Ectodermal cell (in vitro differentiated cells): ENCODE measurements at regions not wholly inside any gene's neighbourhood (a gene's known extent, or its start where the extent isn't known, plus 50 kb on each side); places are given as distances from the start of the nearest gene placed in this dataset.

ENCODE experiments used
- H3K27ac ChIP-seq: 2 replicates; pipeline ENCODE4 v1.7.0; 2013; ENCODE audit warnings: mild to moderate bottlenecking, low read depth, low read length; ENCODE audit not compliant: insufficient read depth, poor library complexity, severe bottlenecking
- H3K27me3 ChIP-seq: 2 replicates; pipeline ENCODE4 v1.7.0; 2013; ENCODE audit warnings: mild to moderate bottlenecking, low read length; ENCODE audit not compliant: insufficient read depth, control insufficient read depth, poor library complexity, severe bottlenecking
- H3K36me3 ChIP-seq: one replicate; pipeline ENCODE4 v1.7.0; 2013; ENCODE audit warnings: low read length; ENCODE audit not compliant: control insufficient read depth, insufficient read depth
- H3K4me1 ChIP-seq: one replicate; pipeline ENCODE4 v1.7.0; 2013; ENCODE audit warnings: low read length; ENCODE audit not compliant: control insufficient read depth, insufficient read depth
- H3K4me3 ChIP-seq: 2 replicates; pipeline ENCODE4 v1.7.0; 2013; ENCODE audit warnings: low read depth, low read length, control low read depth; ENCODE audit not compliant: insufficient read depth
- H3K9me3 ChIP-seq: 2 replicates; pipeline ENCODE4 v1.7.0; 2013; ENCODE audit warnings: mild to moderate bottlenecking, low read length, moderate library complexity; ENCODE audit not compliant: control insufficient read depth
- WGBS, 2 experiments: methylation state at CpG; one replicate each; pipeline ENCODE4 v1.1.7; 2013; ENCODE audit warnings: missing lambda C conversion rate in 2 of 2; 5-methylcytosine and 5-hydroxymethylcytosine counted together

DNA sequence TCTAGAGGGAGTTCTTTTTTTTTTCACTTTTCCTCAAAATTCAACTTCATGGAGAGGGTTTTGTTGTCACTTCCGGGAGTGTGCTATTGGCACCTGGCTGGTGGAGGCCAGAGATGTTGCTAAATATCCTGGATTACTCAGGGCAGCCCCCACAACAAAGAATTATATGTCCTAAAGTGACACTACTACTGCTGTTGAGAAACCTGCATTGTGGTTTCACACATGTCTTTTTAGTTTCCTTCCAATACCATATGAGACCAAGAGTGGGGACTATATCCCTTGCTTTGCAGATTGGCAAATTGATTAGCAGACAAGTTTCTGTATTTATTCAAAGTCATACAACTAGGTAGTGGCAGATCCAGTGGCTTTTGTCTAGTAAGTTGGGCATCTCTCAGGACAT, 826.8 kb downstream of the TRIB2 start:
- WGBS, 2 experiments, result 82 to 94% methylated on average over 1 of the region's 1 CpG
- no peaks in the 10 kb centered on the region for H3K9me3 ChIP-seq
- no peaks in the 10 kb centered on the region for H3K36me3 ChIP-seq

DNA sequence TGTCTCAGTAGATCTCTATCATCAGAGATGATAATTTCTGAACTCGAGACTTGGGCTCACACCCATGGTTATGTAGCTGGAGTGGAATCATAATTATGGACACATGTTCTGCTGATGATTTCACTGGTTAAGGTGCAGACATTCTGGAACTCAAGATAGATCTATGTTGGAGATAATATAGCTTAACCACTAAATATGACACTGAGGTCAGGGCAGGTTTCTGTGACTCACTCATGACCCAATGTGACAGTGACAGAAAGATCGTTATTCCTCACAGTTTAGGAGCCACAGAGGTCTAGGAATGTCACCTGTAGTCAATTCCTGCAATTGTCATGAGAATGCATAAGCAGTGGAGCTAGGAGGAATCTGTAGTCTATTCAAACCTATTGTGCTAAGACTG, 828.6 kb downstream of the TRIB2 start:
- Histone ChIP-seq H3K9me3 (no peaks in the 10 kb centered on the region), H3K36me3 (no peaks in the 10 kb centered on the region), H3K4me3 (no peak overlapping the region), H3K27ac (no peak overlapping the region), H3K4me1 (no peaks in the 10 kb centered on the region), H3K27me3 (no peaks in the 10 kb centered on the region)
- WGBS, 2 experiments, result 49 to 50% methylated on average over 2 of the region's 2 CpGs

More for the DNA sequence above, 826.8 kb downstream of the TRIB2 start:
- no peak overlapping the region for H3K27ac ChIP-seq
- no peaks in the 10 kb centered on the region for H3K27me3 ChIP-seq
- no peaks in the 10 kb centered on the region for H3K4me1 ChIP-seq
- H3K4me3 ChIP-seq, result no peak overlapping the region

DNA sequence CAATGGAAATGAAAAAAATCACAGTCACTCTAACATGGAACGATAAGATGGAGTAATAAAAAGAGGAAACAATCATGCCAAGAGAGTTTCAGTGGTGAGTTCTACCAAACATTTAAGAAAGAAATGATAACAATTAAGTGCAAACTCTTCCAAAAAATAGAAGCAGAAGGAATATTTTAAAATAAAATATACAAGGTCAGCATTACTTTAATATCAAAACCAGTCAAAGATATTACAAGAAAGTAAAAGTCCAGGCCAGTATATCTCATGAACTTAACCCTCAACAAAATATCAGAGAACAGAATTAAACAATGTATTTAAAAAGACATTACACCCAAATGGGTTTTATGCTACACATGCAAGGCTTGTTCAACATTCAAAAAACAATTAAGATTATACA, 829.4 kb downstream of the TRIB2 start:
- H3K36me3 ChIP-seq, result no peaks in the 10 kb centered on the region
- H3K4me1 ChIP-seq, result no peaks in the 10 kb centered on the region
- 85% methylated on average over 1 of the region's 1 CpG; no CpG with 5 or more reads in 1 of the 2 experiments for WGBS, 2 experiments
- H3K27ac ChIP-seq, result no peak overlapping the region
- no peaks in the 10 kb centered on the region for H3K9me3 ChIP-seq
- H3K27me3 ChIP-seq, result no peaks in the 10 kb centered on the region
- H3K4me3 ChIP-seq, result no peak overlapping the region

DNA sequence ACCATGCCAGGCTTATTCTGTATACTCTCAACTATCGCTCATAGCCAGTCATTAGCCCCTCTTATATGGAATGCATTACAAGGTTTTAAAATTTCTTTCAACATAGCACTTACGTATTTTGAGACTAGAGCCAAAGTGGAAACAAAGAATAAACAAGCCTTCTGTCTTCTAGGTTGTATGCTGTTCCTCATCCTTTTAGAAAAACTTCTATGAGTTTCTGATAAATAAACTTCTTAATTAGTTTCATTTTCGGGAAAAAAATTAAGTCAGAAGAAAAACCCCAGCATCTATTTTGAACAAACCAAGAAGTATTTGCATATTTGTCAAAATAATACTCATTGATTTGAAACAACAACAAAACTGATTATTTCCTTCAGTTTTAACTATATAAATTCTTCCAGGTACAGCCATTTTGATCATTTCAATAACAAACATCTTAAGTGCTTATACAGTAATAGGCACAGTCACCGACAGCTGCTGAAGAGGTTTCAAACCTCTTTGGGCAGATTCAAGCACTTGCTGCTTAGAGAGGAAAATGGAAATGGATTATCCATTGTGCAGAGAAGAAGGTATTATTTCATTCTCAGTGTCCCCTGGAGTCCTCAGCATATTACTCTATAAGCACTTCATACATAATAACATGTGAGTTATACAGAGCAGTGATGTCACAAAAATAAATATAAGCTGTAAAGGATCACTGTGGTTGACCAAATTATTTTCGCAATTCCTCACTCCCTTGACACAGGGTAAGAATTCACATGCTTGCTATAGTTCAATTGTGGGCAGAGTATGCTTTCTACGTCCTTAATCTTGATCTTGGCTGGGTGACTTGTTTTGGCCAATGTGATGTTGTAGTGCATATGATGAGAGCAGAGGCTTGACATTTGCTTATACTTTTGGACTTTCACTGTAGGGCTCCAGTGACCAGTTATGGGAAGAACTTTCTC, 833.8 kb downstream of the TRIB2 start:
- H3K27me3 ChIP-seq, result no peaks in the 10 kb centered on the region
- no peaks in the 10 kb centered on the region for H3K9me3 ChIP-seq
- H3K36me3 ChIP-seq, result no peaks in the 10 kb centered on the region
- H3K27ac ChIP-seq, result no peak overlapping the region
- H3K4me1 ChIP-seq, result no peaks in the 10 kb centered on the region
- H3K4me3 ChIP-seq, result no peak overlapping the region
- WGBS, 2 experiments, result 75 to 85% methylated on average over 3 to 5 of the region's 6 CpGs

DNA sequence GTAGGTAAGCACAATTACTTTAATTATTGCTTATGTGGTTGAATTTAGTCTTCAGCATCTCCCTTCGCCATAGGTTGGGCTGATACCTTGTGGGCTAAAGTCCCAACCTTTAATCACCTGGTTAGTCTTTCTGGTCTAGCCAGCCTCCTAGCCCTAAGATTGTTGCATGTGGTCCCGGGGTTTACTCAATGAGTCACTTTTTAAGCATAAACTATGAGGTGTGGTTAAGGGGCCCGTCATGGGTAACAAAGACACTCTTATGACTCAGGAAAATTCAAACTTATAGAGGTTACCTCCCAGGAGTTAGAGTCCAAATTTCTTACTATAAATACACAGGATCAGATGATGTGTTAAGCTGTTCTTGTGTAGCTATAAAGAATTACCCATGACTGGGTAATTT, 841.6 kb downstream of the TRIB2 start:
- no peaks in the 10 kb centered on the region for H3K36me3 ChIP-seq
- H3K27me3 ChIP-seq, result no peaks in the 10 kb centered on the region
- WGBS, 2 experiments, result 72 to 84% methylated on average over 3 of the region's 3 CpGs
- H3K4me1 ChIP-seq, result no peaks in the 10 kb centered on the region
- no peak overlapping the region for H3K27ac ChIP-seq
- H3K4me3 ChIP-seq, result no peak overlapping the region
- H3K9me3 ChIP-seq, result no peaks in the 10 kb centered on the region

DNA sequence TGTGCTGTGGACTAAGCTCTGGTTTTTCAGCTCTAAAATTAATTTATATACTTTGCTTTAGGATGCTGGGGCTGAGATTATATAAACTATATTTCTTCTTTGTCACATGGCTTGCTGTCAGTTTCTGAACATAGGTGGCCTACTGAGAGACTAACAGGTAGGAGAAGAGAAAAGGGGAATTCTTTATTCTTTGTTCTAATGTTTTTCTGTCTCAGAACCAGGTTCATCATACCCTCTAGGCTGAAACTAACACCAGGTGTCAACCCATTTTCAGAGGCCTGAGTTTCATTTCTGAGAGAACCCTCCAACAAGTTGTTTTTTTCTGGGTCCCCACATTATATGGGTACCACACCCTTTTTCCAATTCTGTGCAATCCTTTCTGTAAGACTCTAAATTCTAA, 843.6 kb downstream of the TRIB2 start:
- Histone ChIP-seq H3K4me3 (no peak overlapping the region), H3K27ac (no peak overlapping the region), H3K36me3 (no peaks in the 10 kb centered on the region), H3K9me3 (no peaks in the 10 kb centered on the region), H3K27me3 (no peaks in the 10 kb centered on the region), H3K4me1 (no peaks in the 10 kb centered on the region)

DNA sequence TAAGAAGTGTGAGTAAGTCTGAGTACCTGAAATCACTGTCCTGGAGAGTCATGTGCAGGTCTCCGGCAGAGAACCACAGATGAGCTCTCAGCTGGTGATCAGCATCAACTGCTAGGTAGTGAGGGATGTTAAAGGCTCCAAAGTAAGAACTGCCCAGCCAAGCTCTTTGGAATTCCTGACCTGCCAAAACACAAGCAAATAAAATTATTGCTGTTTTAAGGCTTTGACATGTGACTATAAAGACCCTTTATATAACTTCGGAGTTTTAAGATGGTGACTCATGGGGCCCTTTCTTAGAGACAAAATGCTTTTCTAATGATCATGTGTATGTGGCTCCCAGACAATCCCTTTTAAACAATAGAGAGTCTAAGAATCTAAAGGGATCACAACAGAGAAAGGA, 855.7 kb downstream of the TRIB2 start:
- 88 to 94% methylated on average over 2 of the region's 2 CpGs for WGBS, 2 experiments
- H3K9me3 ChIP-seq, result no peaks in the 10 kb centered on the region
- no peaks in the 10 kb centered on the region for H3K4me1 ChIP-seq
- no peak overlapping the region for H3K27ac ChIP-seq
- H3K36me3 ChIP-seq, result no peaks in the 10 kb centered on the region
- no peaks in the 10 kb centered on the region for H3K27me3 ChIP-seq
- H3K4me3 ChIP-seq, result no peak overlapping the region

DNA sequence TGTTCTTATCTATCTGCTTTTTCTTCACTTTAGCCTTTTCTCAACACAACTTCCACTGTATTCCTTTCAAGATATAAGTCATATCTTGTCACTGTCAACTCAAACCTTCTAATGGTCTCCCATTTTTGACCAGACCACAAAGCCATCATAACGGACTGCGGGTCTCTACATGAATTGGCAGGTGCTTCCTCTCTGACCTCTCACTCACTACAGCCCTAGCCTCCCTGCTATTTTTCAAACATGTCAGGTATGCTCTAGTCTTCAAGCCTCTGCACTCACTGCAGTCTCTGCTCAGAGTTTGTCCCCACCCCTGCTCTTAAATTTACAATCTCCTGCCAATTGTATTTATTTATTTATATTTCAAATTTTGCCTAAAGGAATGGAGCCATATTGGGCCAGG, 858.1 kb downstream of the TRIB2 start:
- Histone ChIP-seq H3K36me3 (no peaks in the 10 kb centered on the region), H3K27ac (no peak overlapping the region), H3K4me1 (no peaks in the 10 kb centered on the region), H3K9me3 (no peaks in the 10 kb centered on the region), H3K4me3 (no peak overlapping the region), H3K27me3 (no peaks in the 10 kb centered on the region)
- WGBS, 2 experiments, result 94% methylated on average over 2 of the region's 2 CpGs

DNA sequence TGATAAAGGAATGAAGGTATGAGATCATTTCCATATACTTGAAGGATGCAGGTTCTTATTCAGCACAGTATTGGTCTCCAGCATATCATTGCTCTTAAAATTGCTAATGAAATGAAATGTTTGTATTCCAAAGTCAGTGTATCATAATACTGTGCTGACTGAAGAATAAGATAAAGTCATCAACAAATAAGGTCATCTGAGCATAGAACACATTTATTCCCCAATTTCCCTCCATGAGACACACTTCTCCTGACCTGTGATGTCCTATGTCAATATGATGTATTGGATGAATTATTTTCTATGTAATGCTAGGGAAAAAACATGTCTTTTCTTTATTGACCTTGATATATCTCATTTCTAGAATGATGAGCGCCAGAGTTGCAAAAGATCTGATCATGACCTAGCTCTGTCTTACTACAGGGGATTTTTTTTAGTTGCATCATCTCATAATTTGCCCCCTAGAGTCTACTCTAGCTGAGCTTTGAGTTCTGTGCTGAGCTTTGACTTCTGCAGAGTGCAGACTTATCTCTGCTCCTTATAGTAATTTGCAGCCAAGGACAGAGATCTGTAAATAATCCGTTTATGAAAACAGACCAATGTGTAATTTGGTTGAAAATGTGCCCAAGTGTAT, 859.8 kb downstream of the TRIB2 start:
- Histone ChIP-seq H3K9me3 (no peaks in the 10 kb centered on the region), H3K27ac (no peak overlapping the region), H3K4me3 (no peak overlapping the region), H3K36me3 (no peaks in the 10 kb centered on the region), H3K4me1 (no peaks in the 10 kb centered on the region), H3K27me3 (no peaks in the 10 kb centered on the region)
- 86 to 100% methylated on average over 1 to 2 of the region's 2 CpGs for WGBS, 2 experiments

DNA sequence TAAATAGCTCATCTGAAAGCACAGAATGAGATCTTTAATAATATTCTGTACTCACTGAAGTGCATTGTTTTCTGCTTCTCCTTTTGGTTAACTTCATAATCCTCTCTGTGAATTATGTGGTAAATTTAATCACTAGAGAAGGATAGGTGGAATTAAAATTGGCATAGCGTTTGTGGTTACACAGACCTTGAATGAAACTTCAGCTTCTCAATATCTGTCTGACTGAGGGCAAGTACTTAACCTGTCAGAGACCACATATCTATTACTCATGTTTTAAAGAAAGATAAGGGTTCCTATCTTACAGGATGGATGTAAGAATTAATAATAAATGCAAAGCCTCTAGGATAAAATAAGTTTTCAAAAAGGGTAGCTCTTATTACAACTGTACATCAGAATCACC, 861.8 kb downstream of the TRIB2 start:
- Histone ChIP-seq H3K4me3 (no peak overlapping the region), H3K27me3 (no peaks in the 10 kb centered on the region), H3K27ac (no peak overlapping the region), H3K36me3 (no peaks in the 10 kb centered on the region), H3K9me3 (no peaks in the 10 kb centered on the region), H3K4me1 (no peaks in the 10 kb centered on the region)
- WGBS, 2 experiments, result 50% methylated on average over 1 of the region's 1 CpG; no CpG with 5 or more reads in 1 of the 2 experiments
